Body of pancreas (tissue), 4 donors: ENCODE measurements at regions not wholly inside any gene's neighbourhood (a gene's known extent, or its start where the extent isn't known, plus 50 kb on each side); places are given as distances from the start of the nearest gene placed in this dataset.
A peak's percentile ranks its signal among the peaks of the same experiment; 100 is the strongest.

ENCODE experiments used
- ATAC-seq: fragments of 150-250 bp; one replicate; pipeline ENCODE4 v1.9.1; 2016
- DNase-seq, 4 donors: peaks; one replicate each; pipeline ENCODE4 v3.0.0-alpha.2; 2019
- H3K27ac ChIP-seq, 4 donors: fragments of 200-600 bp; sonication (generic); 1 replicate in 3 of 4; 2 replicates in 1 of 4; pipeline versions ENCODE4 v1.5.1 to v1.6.1; 2016 to 2019; ENCODE audit warnings: mild to moderate bottlenecking in 1 of 4, mixed read lengths in 1 of 4, moderate library complexity in 1 of 4
- H3K27me3 ChIP-seq, 2 donors: fragments of 200-600 bp; sonication (generic); one replicate each; pipeline ENCODE4 v1.6.0; 2016; ENCODE audit warnings: mild to moderate bottlenecking in 1 of 2
- H3K36me3 ChIP-seq, 2 donors: fragments of 200-600 bp; sonication (generic); replicated peaks in 1 of 2; 2 replicates each; pipeline ENCODE4 v1.5.1; 2016; ENCODE audit warnings: low read depth in 2 of 2; ENCODE audit not compliant: insufficient read depth in 1 of 2
- H3K4me1 ChIP-seq: fragments of 200-600 bp; sonication (generic); one replicate; pipeline ENCODE4 v1.6.0; 2016
- H3K4me3 ChIP-seq, 2 donors: fragments of 200-600 bp; sonication (generic); 1 replicate in 1 of 2; 2 replicates in 1 of 2; pipeline ENCODE4 v1.5.1; 2016 to 2019
- H3K9me3 ChIP-seq, 3 donors: fragments of 200-600 bp; sonication (generic); 1 replicate in 2 of 3; 2 replicates in 1 of 3; pipeline ENCODE4 v1.5.1; 2016
- CTCF ChIP-seq, 7 experiments: fragments of 450-650 bp in 4 of 7; fragments of 200-600 bp in 3 of 7; sonication (generic) in 3 of 7; IDR thresholded peaks; one replicate each; pipeline ENCODE4 v1.5.1; 2016 to 2019; ENCODE audit warnings: antibody characterized with exemption in 7 of 7
- POLR2A ChIP-seq, 3 donors: fragments of 450-650 bp; IDR thresholded peaks; one replicate each; pipeline ENCODE4 v1.6.1; 2016; ENCODE audit warnings: antibody characterized with exemption in 3 of 3, mild to moderate bottlenecking in 2 of 3
- WGBS, 2 donors: methylation state at CpG; one replicate each; pipeline ENCODE4 v1.1.5; 2017; 5-methylcytosine and 5-hydroxymethylcytosine counted together
- intact Hi-C: fragments of 100-400 bp; cut with DNase I; formaldehyde crosslinking; loops from one replicate; pipeline ENCODE4 v1.15.1; 2023

- H3K27me3 ChIP-seq, result no peaks in the 10 kb centered on the region
- no peaks in the 10 kb centered on the region for H3K36me3 ChIP-seq
- peaks cover 80% of the 10 kb centered on the region for H3K4me1 ChIP-seq
- ATAC-seq (no peak), DNase-seq (no peak)
- intact Hi-C loops, result no loop called here
- 95% methylated on average over 3 of the region's 3 CpGs for WGBS, 2 donors
- TF ChIP-seq CTCF (IDR thresholded peaks at IDR 0.05) (no peak), POLR2A (IDR thresholded peaks at IDR 0.05) (no peak)
- peak overlapping the region in 3 of 4 donors; percentile 15 to 71 (median 19) for H3K27ac ChIP-seq
- H3K9me3 ChIP-seq, result no peaks in the 10 kb centered on the region
- no peak overlapping the region for H3K4me3 ChIP-seq
These were observed 220.7 kb upstream of the CITED2 start for GRCh38 chr6:139595183-139595582.

GRCh38 chr6:139594333-139594965 is 220.0 kb upstream of the CITED2 start:
- Histone ChIP-seq H3K9me3 (no peaks in the 10 kb centered on the region), H3K27ac (peak overlapping the region in 3 of 4 donors; percentile 19 to 71 (median 22)), H3K4me1 (peaks cover 87% of the 10 kb centered on the region), H3K36me3 (no peaks in the 10 kb centered on the region), H3K27me3 (no peaks in the 10 kb centered on the region), H3K4me3 (no peak overlapping the region)
- 82% methylated on average over 7 to 8 of the region's 8 CpGs for whole genome bisulfite sequencing, 2 donors
- ATAC-seq, result no peak
- intact Hi-C loops, result no loop called here
- TF ChIP-seq CTCF (IDR thresholded peaks at IDR 0.05) (no peak), POLR2A (IDR thresholded peaks at IDR 0.05) (no peak)
- DNase-seq, result no peak

GRCh38 chr6:139593081-139593480 is 218.6 kb upstream of the CITED2 start:
- Histone ChIP-seq H3K4me3 (no peak overlapping the region), H3K27ac (peak overlapping the region; percentile 82 to 94 (median 88)), H3K9me3 (no peaks in the 10 kb centered on the region), H3K4me1 (peaks cover 97% of the 10 kb centered on the region), H3K27me3 (no peaks in the 10 kb centered on the region), H3K36me3 (no peaks in the 10 kb centered on the region)
- whole genome bisulfite sequencing, 2 donors, result 40 to 49% methylated on average over 3 of the region's 3 CpGs
- DNase-seq, result peak; percentile 57 to 70 (median 58)
- intact Hi-C loops, result no loop called here
- TF ChIP-seq CTCF (IDR thresholded peaks at IDR 0.05), result no peak
- no peak for TF ChIP-seq POLR2A (IDR thresholded peaks at IDR 0.05)
- ATAC-seq, result peak; percentile 41

- Histone ChIP-seq H3K27me3 (no peaks in the 10 kb centered on the region), H3K4me3 (no peak overlapping the region), H3K36me3 (no peaks in the 10 kb centered on the region), H3K9me3 (no peaks in the 10 kb centered on the region), H3K27ac (peak overlapping the region; percentile 82 to 94 (median 88)), H3K4me1 (peaks cover 97% of the 10 kb centered on the region)
- 50 to 60% methylated on average over 1 of the region's 1 CpG for WGBS, 2 donors
- no peak for TF ChIP-seq POLR2A (IDR thresholded peaks at IDR 0.05)
- TF ChIP-seq CTCF (IDR thresholded peaks at IDR 0.05), result no peak
- ATAC-seq (no peak), DNase-seq (no peak)
- intact Hi-C loops, result no loop called here
These were observed 217.6 kb upstream of the CITED2 start for GRCh38 chr6:139592011-139592410.
